CD4-positive, alpha-beta T cell treated with Interleukin-17A for 1 hour (primary cell): ENCODE measurements at regions not wholly inside any gene's neighbourhood (a gene's known extent, or its start where the extent isn't known, plus 50 kb on each side); places are given as distances from the start of the nearest gene placed in this dataset.

ENCODE experiments used
- DNase-seq: peaks from one replicate; pipeline ENCODE4 v3.0.0-alpha.2; 2020

DNA sequence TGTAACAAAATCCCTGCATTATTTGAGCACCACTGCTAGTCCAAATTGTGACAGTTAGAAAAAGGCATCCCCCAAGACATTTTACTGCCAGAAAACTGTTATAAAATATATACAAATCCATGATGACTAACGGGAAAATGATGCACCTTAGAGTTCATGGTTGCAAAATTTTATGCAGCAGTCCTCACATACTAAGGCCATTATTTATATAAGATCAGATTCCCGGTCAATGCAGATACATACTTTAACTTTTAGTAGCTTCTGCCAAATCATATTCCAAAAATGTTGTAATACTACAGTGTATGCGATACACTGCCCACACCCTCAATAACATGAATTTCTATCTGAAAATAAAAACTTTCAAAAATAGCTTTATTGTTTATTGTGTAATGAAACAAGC is 239.9 kb upstream of the ZNF32 start:
- no peak for DNase-seq

DNA sequence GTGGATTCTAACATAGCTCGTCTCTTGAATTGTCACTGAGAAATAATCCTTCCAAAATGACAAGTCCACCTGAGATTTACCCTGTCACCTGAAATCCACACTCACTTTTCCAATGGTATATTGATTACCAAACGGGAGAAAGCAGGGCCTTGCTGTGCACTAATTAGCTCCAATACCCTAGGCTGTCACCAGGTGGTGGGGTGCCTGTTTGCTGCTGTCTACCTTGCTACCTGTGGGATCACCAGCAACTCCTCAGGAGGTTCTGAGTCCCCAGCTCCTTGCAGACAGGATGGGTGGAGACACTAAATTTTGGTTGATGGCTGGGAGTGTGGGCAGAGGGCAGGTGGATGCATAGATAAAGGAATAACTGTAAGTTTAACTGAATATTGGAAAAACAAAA is 237.2 kb upstream of the ZNF32 start:
- DNase-seq, result no peak

DNA sequence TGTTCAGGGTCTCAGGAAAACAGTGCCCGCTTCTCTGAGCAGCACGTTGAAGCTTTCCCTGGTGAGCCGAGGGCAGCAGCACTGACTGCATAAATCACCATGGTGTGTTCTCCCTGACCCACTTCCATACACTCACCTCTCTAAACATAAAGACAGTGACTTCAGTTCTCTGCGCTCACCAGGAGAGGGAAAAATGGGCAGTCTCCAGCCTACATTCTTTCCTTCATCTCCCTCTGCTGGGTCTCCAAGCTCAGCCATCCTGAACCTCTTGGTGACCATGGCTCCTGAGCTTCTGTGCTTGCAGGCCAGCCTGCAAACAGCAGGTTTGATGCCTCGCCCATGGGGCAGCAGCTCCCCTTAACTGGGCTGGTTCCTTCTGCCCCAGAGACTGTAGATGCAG is 236.6 kb upstream of the ZNF32 start:
- DNase-seq, result no peak

DNA sequence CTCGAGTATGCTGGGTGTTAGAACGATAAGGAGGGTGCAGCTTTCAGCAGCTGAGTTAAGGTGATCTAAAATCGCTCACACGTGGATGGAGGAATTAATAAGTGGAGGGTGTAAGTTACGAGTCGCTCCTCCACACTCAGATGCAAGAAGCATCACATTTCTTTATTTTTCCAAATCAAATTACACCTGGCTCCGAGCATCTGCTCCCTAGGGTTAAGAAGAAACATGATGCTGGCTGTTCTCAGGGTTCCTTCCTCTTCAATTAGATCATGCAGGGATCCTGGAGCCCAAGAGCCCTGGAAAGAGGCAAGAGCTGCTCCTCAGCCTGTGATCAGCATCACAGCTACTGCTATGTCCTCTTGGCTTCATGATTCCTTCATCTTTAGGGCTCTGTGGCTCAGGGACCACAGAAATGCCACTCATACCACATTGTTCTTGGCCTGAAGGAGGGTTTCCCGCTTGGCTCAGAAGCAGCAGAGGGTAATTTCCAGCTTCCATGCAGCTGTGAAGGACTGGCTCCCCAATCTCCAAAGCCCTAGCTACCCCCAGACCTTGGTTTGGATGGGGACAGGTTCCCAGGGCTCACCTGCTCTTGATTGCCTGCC is 235.9 kb upstream of the ZNF32 start:
- DNase-seq, result no peak

DNA sequence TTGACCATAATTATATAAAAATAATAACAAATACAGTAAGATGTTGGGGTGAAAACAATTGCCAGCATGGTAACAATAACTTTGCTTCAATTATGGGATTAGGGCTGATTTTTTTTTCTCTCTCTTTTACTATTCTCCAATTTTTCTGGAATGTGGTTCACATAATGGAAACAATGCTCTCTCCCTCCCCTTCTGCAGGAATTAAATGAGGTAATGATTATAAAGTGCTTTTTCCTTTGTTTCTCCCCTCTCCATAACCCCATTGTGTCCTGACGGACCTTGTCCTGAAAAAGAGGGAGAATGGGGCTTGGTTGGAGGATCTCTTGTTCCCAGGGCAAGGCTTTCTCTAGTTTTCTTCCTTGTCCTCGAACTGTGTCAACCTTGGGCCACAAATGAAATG is 234.0 kb upstream of the ZNF32 start:
- DNase-seq, result no peak

DNA sequence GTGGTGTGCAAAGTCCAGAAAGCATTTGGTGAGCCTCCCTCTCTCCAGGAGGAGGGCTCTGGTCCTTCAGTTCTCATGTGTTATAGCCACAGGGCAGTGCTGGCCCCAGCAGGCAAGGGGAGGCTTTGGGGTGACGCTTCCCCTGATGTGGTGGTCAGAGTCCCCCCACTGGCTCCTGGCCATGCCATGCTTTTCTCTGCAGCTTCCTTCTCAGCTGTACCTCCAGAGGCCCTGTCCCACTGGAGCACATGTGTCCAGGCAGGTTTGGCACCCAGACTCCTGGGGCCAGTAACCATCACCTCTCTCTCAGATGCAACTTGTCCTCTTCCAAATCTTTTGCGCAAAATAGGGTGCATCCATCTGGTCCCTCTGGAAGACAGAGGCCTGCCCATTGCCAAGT is 233.0 kb upstream of the ZNF32 start:
- DNase-seq, result no peak

DNA sequence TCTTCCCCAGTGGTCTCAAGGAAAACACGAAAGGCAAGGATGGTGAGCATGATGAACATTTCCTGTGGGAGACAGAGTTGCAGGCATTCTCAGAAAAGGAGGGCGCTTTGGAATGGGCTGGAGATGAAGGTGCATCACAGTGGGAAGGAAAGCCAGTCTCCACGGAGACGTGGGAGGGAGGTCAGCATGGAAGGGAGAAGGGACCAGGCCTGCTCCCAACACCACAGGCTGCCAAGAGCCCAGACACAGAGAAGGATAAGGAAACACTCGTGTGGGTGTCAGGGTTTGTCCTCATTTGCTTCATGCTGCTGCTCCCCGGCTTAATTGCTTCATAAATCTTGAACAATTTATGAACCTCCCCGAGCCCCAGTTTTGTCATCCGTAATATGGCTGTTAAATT is 231.5 kb upstream of the ZNF32 start:
- DNase-seq, result no peak

DNA sequence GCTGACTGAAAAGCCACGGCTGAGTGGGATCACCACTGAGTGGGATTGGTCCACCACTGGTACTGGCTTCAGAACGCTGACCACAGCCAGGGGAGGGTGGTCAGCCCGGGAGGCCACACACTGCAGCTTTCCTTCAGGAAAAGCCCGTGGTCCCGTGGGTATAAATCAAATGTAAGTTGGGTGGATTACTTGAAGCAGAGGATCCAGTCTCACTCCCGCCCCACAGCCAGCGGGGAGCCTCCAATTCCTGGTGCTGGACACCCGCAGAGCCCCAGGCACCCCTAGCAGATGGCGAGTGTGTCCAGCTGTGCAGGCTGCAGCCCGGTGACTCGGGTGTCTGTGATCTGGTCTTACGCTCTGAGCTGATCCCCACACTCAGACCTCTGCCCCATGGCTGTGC is 231.1 kb upstream of the ZNF32 start:
- DNase-seq, result no peak

DNA sequence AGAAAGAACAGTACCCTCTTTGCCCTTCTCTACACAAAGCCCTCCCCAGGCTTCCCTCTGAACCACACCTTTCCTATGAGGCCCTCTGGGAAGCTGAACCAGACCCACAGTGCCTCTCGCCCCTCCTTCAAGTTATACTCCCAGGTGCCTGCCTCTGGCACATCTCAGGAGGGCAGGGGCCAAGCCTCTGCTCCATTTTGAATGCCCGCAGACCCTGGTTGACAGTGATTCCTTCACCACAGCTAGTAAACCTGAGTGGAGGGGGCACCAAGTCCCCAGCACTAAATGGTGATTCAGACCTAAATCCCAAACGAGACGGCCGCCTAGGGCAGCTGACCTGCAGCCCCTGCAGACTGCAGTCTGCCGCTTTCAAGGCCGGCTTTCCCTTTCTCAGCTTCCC is 230.5 kb upstream of the ZNF32 start:
- DNase-seq, result no peak

DNA sequence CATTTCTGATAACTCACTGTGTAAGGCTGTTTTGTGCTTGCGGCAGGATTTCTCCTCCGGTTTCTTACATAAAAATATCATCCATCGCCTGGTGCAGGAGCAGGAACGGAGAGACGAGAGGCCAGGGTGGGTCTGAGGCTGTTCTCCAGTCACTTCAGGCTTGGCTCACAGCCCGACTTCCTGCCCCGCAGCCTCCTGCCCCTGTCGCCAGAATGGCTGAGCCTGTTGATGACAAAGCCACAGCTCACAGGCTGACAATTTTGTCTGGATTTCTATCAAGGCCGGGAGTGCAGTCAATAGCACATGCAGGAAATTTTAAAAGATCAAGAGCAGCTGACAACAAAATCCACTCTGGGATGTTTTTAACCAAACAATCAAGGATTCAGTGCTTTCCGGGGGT is 229.7 kb upstream of the ZNF32 start:
- no peak for DNase-seq

DNA sequence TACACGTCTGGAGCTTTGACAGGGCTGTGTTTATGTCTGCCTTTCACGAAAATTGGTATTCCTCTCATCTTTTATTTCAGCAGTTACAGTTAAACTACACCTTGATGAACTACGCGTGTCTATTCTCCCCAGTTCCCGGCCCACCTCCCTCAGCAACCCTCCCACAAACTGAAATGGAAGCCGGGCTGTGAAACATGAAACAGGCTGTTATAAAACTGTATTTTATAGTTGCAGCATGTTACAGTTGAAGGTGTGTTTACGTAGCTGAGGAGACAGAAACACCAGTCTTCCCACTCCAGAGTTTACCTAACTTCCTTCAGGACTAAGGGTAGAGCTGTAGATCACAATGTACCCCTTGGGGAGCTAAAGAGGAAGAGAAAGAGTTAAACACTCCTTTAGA is 228.3 kb upstream of the ZNF32 start:
- DNase-seq, result no peak

DNA sequence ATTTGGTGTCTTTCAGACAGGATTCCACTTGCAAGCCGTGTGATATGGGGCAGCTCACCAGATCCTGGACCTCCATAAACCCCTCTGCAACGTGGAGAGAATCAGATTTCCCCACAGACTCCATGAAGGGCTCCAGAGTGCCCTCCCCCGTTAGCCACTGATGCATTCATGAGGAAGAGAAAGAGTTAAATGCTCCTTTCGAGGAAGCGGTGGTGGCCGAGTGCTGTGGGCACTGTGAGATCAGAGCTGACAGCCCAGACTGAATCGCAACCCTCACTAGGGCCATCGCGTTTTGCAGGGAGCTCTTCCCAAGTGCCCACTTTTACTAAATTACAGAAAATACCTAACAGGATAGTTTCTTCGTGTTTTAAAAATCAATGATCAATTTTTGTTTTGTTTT is 226.3 kb upstream of the ZNF32 start:
- DNase-seq, result no peak

DNA sequence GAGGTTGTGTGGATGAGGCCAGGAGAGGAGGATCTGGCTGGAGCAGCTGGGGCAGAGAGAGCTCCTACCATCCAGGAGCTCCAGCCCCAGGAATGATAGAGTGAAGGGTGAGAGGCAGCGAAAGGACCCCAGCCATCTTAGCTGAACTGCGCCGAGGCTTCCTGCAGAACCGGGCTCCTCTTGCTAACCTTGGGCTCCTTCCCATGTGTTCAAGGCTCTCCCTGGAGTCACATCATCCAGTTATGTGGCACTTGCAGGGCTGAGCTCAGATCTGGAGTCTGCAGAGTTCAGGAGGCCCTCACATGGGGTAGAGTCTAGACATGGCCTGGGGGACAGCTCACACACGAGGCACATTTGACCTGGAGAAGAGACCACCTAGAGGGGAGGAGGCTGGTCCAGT is 225.0 kb upstream of the ZNF32 start:
- DNase-seq, result no peak

DNA sequence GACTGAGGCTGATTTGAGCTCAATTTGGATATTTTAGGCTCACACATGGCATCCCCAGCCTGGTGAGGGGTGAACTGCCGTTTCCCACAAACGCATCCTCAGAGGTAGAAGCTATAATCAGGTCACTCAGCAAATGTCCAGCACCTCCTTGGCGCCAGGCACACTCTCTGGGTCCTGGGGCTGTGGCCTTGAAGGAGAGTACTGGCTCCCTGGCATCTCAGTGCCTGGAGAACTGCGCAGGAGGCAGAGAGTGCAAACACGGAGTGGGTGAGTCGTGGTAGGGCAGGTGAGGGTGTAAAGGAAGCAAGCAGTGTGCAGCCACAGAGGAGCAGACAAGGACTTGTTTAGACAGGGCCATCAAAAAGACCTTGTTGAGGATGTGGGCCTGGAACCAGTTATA is 224.0 kb upstream of the ZNF32 start:
- no peak for DNase-seq

DNA sequence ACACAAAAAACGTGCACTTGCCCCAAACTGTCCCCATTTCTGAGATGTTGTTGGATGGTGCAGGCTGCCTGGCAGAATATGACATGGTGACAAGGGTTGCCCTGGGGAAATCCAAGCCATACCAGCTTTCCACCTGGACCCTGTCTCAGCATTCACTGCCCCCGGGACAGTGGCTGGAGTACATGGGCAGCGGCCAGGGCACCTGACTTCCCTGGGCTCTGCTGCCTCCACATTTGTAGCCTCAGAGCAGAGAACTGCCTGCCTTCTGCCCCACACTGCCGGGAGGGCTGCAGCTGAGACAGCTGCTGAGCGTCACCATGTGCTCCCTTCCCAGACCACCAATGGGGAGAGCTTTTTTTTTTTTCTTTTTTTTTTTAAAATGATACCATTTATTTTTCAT is 222.9 kb upstream of the ZNF32 start:
- DNase-seq, result no peak

DNA sequence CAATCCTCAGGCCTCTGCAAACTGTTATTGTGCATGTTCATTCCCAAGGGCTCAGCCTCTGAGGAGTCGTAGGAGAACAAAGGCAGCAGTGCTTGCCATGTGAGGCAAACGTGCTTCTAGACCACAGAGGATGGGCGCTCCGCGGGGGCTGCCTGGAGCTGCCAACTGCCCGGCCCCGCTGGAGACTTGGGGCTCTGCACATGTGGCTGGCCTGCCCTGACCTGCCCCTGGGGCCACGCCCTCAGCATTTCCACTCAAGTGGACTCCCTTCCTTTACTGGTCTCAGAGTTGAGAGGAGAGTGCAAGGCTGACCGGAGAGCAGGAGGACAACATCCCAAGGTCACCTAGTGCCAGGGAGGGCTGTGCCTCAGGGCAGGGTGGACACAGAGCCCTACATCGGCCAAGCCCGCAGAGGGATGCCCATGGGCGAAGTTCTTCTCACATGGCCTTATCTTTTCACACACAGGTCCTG is 222.3 kb upstream of the ZNF32 start:
- DNase-seq, result no peak

DNA sequence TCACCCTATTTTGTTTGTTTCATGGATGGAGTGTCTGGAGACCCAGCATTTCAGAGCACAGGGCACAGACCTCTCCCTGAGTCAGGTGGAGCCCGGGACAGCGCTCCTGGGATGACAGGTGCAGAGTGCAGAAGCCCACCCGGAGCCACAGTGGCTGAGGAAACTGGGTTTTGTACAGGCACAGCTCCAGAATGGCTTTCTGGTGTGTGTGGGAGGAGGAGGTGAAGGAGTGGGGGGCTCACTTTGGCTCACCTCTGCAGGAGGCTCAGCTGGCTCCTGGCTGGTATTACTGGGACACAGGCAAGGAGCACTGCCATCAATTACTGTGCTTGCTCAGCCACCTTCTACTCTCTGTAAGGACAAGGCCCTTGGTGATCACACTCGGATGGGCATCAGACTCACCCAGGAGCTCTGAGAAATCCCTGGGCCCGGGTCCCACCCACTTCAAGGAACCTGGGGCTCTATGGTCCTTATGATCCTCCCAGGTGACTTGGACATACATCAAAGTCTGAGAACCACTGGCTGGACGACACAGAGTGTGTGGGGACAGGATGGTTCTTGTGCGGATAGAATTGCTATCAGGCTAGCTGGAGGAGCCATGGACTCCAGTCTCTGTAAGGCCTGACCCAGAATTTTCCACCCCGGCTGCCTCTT is 221.1 kb upstream of the ZNF32 start:
- no peak for DNase-seq

DNA sequence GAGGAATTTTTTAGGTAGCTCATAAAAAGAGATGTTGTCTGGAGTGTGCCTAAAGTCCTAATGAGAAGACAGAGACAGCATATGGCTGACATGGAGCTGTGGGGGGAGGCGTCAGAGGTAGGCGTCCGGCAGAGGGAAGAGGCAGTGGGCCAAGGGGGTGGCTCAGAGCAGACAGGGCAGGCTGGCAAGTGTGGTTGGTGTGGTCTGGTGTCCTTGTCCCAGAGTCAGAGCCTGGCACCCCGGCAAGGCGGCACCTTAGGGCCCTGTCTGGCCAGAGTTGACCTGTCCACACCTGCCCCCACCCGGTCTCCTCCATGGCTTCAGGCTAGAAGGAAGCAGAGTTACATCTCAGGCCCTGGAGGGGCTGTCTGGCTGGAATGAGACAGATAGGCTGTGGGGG is 220.3 kb upstream of the ZNF32 start:
- DNase-seq, result no peak

DNA sequence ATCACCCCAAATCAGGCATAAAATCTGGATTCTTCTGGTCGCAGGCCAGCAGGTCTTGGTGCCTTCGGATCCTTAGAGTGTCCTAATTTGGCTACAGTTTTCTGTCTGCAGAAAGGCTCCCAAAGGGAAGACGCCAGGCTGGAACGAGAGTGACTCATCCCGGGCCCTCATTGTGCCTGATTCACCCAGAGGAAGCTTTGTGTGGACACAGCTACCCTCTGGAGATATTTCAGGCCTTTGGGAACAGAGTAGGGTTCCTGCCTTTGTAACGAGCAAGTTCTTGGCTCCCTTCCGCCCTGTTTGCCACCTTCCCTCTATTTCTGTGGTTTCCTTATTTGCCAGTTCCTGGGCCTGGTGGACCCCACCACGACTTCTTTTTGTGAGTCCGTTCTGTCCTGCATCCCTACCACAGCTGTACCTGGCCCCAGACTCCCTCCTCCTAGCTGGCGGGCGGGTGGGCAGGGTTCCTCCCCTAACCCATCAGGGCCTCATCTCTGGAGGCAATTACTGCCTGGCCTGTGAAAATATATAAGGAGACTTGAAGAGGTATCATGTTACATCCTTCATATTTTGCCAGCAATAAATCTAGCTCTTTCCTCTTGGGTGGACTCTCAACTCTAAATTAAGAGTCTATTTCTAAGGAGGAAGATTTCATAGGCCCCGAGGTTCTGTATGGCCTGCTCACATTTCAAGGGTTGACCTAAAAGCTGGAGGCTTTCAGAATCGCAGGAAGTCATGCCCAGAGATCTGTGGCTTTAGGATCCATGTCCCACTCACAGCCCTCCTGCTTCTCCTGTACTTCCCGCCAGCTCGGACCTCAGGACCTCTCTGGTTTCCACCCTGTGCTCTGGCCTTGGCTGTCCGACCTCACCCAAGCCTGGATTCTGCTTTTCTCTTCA is 219.2 kb upstream of the ZNF32 start:
- DNase-seq, result no peak

DNA sequence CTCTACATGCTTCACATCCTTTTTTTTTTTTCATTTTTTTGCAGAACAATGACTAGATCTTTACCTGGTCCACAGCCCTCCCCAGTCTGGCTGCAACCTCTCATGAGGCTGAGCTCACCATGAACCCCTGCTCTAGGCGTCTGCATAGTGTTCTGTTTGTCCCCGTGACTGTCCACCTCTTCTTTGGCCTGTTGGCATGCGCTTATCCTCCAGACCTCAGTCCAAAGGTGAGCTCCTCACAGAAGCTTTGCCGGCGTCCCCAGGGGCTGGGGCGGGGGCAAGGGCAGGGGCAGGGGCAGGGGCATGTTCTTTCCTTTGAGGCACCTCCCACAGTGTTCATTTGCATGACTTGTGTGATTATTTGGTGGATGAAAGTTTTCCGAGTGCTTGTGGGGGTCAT is 218.4 kb upstream of the ZNF32 start:
- no peak for DNase-seq

DNA sequence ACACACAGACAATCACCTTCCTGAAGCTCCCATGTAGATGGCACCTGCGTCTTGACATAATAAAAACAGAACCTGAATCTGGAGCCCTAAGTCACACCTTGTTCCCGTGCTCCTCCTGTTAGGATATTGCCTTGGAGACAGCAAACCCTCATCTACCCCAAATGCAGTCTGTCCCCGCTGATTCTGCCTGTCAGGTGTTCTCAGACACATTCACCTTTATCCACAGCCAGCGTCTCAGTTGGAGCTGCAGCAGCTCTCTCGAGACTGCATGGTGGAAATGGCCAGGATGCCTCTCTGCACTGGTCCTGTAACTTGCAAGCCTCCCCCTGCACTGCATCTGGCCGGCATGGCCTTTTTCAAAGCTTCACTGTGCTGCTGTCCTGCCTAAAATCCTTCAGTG is 218.0 kb upstream of the ZNF32 start:
- DNase-seq, result no peak

DNA sequence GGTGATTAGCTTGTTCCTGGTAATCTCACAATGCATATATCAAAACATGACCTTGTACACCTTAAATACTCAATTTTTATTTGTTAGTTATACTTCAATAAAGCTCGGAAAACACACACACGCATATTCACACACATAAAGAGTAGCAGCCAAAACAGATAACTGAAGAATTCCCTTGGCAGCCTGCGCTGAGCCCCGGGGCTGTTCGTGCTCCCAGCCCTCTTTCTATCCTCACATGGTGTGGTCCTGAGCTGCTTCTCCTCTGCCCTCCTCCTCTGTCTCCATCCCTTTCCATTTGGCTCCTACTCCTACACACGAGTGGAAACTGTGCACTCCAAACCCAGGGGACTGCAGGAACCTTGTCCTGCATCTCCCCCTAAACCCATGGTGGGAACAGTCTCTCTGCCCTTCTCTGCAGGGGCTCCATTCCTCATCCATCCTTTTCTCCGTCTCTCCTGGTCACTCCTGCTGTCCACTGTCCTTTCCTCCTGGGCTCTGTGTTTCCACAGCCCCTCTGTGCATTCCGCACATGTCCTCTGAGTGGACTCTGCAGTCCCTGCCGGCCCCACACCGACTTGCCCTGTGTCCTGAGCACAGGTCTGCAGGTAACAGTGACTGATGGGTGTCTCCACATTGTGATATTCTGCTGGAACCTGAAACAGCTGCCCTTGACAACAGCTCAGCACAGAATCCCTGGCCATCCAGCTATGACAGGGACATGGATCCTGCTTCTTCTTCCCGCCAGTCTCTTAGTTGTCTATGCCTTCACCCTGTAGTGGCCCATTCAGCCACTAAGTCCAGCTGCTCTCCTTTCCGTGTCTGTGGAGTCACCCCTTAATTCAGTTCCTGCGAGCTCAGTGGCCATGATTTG is 216.8 kb upstream of the ZNF32 start:
- DNase-seq, result no peak

DNA sequence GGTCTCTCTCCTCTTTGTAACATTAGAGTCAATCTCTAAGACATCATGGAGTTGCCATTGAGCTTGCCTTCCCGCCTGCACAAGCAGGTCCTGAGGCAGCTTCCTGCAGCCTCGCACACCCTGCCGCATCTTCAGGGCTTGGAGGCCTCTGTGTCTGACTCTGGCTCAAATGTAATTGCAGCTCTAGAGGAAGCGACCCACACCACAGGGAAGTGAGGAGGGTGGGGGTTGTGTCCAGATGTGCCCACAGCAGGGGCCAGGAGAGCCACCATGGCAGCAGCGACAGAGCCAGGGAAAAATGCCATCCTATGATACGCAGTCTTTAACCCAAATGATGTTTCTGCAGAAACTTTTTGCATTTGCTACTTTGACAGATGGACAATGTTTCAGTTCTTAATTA is 216.0 kb upstream of the ZNF32 start:
- no peak for DNase-seq
